WTC11 (cell line): ENCODE measurements at regions not wholly inside any gene's neighbourhood (a gene's known extent, or its start where the extent isn't known, plus 50 kb on each side); places are given as distances from the start of the nearest gene placed in this dataset.

Experiments
- ATAC-seq: fragments of 200-7000 bp; cut with Tn5 transposase; 2 replicates; pipeline ENCODE4 v1.10.0; 2021; ENCODE audit warnings: mild to moderate bottlenecking, moderate library complexity
- CTCF ChIA-PET: fragments of 300-600 bp; sonication (Branson Sonifier 250); formaldehyde crosslinking; loops from one replicate; lab custom pipeline; 2021; ENCODE audit warnings: antibody characterized with exemption; lab: Charles Lee
- POLR2A ChIA-PET: fragments of 350-600 bp; sonication (Branson Sonifier 250); formaldehyde crosslinking; loops from one replicate; lab custom pipeline; 2021; ENCODE audit warnings: antibody characterized with exemption; lab: Charles Lee
- DNase-seq: peaks from one replicate; pipeline ENCODE4 v3.0.0; 2021; ENCODE audit warnings: low spot score
- H3K27ac Mint-ChIP-seq: 2 replicates; pipeline ENCODE4 v1.8.0; 2021; ENCODE audit warnings: mixed read lengths
- H3K27me3 Mint-ChIP-seq: 2 replicates; pipeline ENCODE4 v1.8.0; 2021; ENCODE audit warnings: low read depth, mild to moderate bottlenecking, moderate library complexity, mixed read lengths
- H3K36me3 Mint-ChIP-seq: 2 replicates; pipeline ENCODE4 v1.8.0; 2021; ENCODE audit warnings: mixed read lengths
- H3K4me1 Mint-ChIP-seq: 2 replicates; pipeline ENCODE4 v1.8.0; 2022; ENCODE audit warnings: mixed read lengths
- H3K4me3 Mint-ChIP-seq: 2 replicates; pipeline ENCODE4 v1.8.0; 2021; ENCODE audit warnings: mild to moderate bottlenecking, moderate library complexity, mixed read lengths
- H3K9me3 Mint-ChIP-seq: 2 replicates; pipeline ENCODE4 v1.8.0; 2021; ENCODE audit warnings: mixed read lengths
- ATF1 ChIP-seq: sonication (generic); formaldehyde crosslinking; IDR thresholded peaks from 2 replicates; pipeline ENCODE4 v1.8.1; 2023; ENCODE audit warnings: mild to moderate bottlenecking, moderate library complexity, missing genetic modification reagents
- ELF4 ChIP-seq: sonication (generic); formaldehyde crosslinking; IDR thresholded peaks from 2 replicates; pipeline ENCODE4 v1.8.1; 2022; ENCODE audit warnings: low read depth, mild to moderate bottlenecking, moderate library complexity, missing genetic modification reagents
- FOXK1 ChIP-seq: sonication (generic); formaldehyde crosslinking; IDR thresholded peaks from 2 replicates; pipeline ENCODE4 v1.8.0; 2022; ENCODE audit warnings: mild to moderate bottlenecking, moderate library complexity, missing genetic modification reagents
- GRHL2 ChIP-seq: fragments of 250-450 bp; sonication (Bioruptor Pico); IDR thresholded peaks from 2 replicates; pipeline ENCODE4 v1.8.0; 2022; ENCODE audit warnings: mild to moderate bottlenecking, moderate library complexity; ENCODE audit not compliant: insufficient replicate concordance, severe bottlenecking
- TCF7 ChIP-seq: sonication (generic); formaldehyde crosslinking; IDR thresholded peaks from 2 replicates; pipeline ENCODE4 v1.8.0; 2022; ENCODE audit warnings: mild to moderate bottlenecking, low read depth, missing genetic modification reagents, moderate library complexity
- ZNF317 ChIP-seq: sonication (generic); formaldehyde crosslinking; IDR thresholded peaks from 2 replicates; pipeline ENCODE4 v1.8.1; 2023; ENCODE audit warnings: low read depth, mild to moderate bottlenecking, moderate library complexity, missing genetic modification reagents, borderline replicate concordance
- TF ChIP-seq, protein P1 (sequence below): sonication (generic); formaldehyde crosslinking; IDR thresholded peaks from 2 replicates; pipeline ENCODE4 v1.8.0; 2022; ENCODE audit warnings: mild to moderate bottlenecking, missing genetic modification reagents
- TF ChIP-seq, protein P2 (sequence below): sonication (generic); formaldehyde crosslinking; IDR thresholded peaks from 2 replicates; pipeline ENCODE4 v1.8.1; 2023; ENCODE audit warnings: mild to moderate bottlenecking, missing genetic modification reagents
- TF ChIP-seq, protein P3 (sequence below): fragments of 250-450 bp; sonication (Bioruptor Pico); IDR thresholded peaks from 2 replicates; pipeline ENCODE4 v1.9.0; 2021; ENCODE audit warnings: mild to moderate bottlenecking
- TF ChIP-seq, protein P4 (sequence below): sonication (generic); formaldehyde crosslinking; IDR thresholded peaks from 2 replicates; pipeline ENCODE4 v1.8.1; 2022; ENCODE audit warnings: mild to moderate bottlenecking, moderate library complexity, missing genetic modification reagents
- TF ChIP-seq, protein P5 (sequence below): sonication (generic); formaldehyde crosslinking; IDR thresholded peaks from 2 replicates; pipeline ENCODE4 v1.8.1; 2022; ENCODE audit warnings: missing genetic modification reagents, borderline replicate concordance
- TF ChIP-seq, protein P6 (sequence below): fragments of 200-600 bp; IDR thresholded peaks from 2 replicates; pipeline ENCODE4 v1.8.0; 2022; ENCODE audit warnings: antibody characterized with exemption

DNA sequence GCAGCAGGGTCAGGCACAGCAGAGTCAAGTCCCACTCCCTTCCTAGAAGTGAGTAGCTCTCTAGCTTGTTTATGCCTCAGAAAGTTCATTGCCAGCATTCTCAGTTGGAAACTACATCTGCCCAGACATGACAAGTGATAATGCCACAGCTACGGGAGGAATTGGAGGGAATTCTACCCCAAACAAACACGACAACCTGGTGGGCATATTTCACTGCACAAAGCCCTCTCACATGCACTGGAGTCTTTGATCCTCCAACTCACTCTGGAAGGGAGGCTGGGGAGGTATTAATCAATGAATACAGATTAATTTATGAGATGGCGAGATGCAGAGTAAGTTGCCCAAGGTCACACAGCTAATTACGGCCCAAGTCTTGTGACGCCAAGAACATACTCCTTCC, 126.0 kb upstream of the MGMT start:
- H3K27ac Mint-ChIP-seq = no peak overlapping the region
- H3K27me3 Mint-ChIP-seq = no peaks in the 10 kb centered on the region
- TF ChIP-seq FOXK1 (CRISPR knock-in tag) = no peak
- TF ChIP-seq, protein P1, sequence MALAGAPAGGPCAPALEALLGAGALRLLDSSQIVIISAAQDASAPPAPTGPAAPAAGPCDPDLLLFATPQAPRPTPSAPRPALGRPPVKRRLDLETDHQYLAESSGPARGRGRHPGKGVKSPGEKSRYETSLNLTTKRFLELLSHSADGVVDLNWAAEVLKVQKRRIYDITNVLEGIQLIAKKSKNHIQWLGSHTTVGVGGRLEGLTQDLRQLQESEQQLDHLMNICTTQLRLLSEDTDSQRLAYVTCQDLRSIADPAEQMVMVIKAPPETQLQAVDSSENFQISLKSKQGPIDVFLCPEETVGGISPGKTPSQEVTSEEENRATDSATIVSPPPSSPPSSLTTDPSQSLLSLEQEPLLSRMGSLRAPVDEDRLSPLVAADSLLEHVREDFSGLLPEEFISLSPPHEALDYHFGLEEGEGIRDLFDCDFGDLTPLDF (CRISPR knock-in tag) = no peak
- TF ChIP-seq ATF1 (CRISPR knock-in tag) = no peak
- no peak for TF ChIP-seq GRHL2 (CRISPR knock-in tag)
- TF ChIP-seq, protein P2, sequence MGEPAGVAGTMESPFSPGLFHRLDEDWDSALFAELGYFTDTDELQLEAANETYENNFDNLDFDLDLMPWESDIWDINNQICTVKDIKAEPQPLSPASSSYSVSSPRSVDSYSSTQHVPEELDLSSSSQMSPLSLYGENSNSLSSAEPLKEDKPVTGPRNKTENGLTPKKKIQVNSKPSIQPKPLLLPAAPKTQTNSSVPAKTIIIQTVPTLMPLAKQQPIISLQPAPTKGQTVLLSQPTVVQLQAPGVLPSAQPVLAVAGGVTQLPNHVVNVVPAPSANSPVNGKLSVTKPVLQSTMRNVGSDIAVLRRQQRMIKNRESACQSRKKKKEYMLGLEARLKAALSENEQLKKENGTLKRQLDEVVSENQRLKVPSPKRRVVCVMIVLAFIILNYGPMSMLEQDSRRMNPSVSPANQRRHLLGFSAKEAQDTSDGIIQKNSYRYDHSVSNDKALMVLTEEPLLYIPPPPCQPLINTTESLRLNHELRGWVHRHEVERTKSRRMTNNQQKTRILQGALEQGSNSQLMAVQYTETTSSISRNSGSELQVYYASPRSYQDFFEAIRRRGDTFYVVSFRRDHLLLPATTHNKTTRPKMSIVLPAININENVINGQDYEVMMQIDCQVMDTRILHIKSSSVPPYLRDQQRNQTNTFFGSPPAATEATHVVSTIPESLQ = no peak
- no peak for TF ChIP-seq ZNF317 (CRISPR knock-in tag)
- TF ChIP-seq, protein P3, sequence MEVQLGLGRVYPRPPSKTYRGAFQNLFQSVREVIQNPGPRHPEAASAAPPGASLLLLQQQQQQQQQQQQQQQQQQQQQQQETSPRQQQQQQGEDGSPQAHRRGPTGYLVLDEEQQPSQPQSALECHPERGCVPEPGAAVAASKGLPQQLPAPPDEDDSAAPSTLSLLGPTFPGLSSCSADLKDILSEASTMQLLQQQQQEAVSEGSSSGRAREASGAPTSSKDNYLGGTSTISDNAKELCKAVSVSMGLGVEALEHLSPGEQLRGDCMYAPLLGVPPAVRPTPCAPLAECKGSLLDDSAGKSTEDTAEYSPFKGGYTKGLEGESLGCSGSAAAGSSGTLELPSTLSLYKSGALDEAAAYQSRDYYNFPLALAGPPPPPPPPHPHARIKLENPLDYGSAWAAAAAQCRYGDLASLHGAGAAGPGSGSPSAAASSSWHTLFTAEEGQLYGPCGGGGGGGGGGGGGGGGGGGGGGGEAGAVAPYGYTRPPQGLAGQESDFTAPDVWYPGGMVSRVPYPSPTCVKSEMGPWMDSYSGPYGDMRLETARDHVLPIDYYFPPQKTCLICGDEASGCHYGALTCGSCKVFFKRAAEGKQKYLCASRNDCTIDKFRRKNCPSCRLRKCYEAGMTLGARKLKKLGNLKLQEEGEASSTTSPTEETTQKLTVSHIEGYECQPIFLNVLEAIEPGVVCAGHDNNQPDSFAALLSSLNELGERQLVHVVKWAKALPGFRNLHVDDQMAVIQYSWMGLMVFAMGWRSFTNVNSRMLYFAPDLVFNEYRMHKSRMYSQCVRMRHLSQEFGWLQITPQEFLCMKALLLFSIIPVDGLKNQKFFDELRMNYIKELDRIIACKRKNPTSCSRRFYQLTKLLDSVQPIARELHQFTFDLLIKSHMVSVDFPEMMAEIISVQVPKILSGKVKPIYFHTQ = no peak
- no peak for TF ChIP-seq ELF4 (CRISPR knock-in tag)
- no peaks in the 10 kb centered on the region for H3K36me3 Mint-ChIP-seq
- peaks cover 7% of the 10 kb centered on the region for H3K4me1 Mint-ChIP-seq
- no peaks in the 10 kb centered on the region for H3K9me3 Mint-ChIP-seq
- no peak overlapping the region for H3K4me3 Mint-ChIP-seq
- POLR2A ChIA-PET = no interaction called here
- CTCF ChIA-PET = no interaction called here
- ATAC-seq = no peak
- DNase-seq = no peak

DNA sequence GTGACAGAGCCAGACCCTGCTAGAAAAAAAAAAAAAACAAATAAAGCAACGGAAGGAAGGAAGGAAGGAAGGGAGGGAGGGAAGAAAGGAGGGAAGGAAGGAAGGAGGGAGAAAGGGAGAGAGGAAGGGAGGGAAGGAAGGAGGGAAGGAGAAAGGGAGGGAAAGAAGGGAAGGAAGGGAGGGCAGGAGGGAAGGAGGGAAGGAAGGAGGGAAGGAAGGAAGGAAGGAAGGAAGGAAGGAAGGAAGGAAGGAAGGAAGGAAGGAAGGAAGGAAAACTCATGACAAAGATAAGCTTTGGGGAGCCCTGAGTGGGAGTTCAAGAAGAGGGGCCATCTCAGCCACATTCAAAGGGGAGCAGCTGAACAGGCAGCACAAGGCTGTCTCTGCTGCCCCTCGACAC, 124.7 kb upstream of the MGMT start:
- Mint-ChIP-seq H3K4me1 (peaks cover 7% of the 10 kb centered on the region), H3K27ac (no peak overlapping the region), H3K36me3 (no peaks in the 10 kb centered on the region), H3K4me3 (no peak overlapping the region), H3K27me3 (no peaks in the 10 kb centered on the region), H3K9me3 (no peaks in the 10 kb centered on the region)
- ATAC-seq (no peak), DNase-seq (no peak)
- ChIA-PET POLR2A (no interaction called here), CTCF (no interaction called here)
- TF ChIP-seq ELF4 (CRISPR knock-in tag) (no peak), ZNF317 (CRISPR knock-in tag) (no peak)
- TF ChIP-seq, protein P4, sequence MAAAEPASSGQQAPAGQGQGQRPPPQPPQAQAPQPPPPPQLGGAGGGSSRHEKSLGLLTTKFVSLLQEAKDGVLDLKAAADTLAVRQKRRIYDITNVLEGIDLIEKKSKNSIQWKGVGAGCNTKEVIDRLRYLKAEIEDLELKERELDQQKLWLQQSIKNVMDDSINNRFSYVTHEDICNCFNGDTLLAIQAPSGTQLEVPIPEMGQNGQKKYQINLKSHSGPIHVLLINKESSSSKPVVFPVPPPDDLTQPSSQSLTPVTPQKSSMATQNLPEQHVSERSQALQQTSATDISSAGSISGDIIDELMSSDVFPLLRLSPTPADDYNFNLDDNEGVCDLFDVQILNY (CRISPR knock-in tag) = no peak
- TF ChIP-seq, protein P5, sequence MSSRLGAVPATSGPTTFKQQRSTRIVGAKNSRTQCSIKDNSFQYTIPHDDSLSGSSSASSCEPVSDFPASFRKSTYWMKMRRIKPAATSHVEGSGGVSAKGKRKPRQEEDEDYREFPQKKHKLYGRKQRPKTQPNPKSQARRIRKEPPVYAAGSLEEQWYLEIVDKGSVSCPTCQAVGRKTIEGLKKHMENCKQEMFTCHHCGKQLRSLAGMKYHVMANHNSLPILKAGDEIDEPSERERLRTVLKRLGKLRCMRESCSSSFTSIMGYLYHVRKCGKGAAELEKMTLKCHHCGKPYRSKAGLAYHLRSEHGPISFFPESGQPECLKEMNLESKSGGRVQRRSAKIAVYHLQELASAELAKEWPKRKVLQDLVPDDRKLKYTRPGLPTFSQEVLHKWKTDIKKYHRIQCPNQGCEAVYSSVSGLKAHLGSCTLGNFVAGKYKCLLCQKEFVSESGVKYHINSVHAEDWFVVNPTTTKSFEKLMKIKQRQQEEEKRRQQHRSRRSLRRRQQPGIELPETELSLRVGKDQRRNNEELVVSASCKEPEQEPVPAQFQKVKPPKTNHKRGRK (CRISPR knock-in tag) = 0 out of 2 replicates have a peak, but pooled peaks have one; percentile 44
- TF ChIP-seq, protein P1 (CRISPR knock-in tag) = no peak

DNA sequence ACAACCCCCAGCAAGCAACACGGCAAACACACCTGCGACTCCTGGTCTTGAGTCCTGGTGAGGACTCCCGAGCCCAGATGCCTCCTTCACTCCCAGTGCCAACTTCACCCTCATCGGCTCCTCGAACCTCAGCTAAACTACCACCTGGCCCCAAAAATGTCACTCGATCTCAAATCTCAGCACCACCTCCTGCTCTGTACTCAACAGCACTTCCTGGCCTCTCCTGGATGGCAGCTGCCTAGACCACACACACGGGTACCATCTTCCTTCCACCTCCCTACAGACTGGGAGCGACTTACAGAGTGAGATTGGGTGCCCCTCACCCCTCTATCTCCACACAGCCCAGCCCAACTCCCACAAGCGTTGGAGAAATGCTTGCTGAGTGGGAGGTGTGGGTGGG, 123.9 kb upstream of the MGMT start:
- Mint-ChIP-seq H3K27me3 (no peaks in the 10 kb centered on the region), H3K4me3 (no peak overlapping the region), H3K36me3 (no peaks in the 10 kb centered on the region), H3K4me1 (peaks cover 7% of the 10 kb centered on the region), H3K9me3 (no peaks in the 10 kb centered on the region), H3K27ac (no peak overlapping the region)
- DNase-seq (no peak), ATAC-seq (no peak)
- TF ChIP-seq, protein P6, sequence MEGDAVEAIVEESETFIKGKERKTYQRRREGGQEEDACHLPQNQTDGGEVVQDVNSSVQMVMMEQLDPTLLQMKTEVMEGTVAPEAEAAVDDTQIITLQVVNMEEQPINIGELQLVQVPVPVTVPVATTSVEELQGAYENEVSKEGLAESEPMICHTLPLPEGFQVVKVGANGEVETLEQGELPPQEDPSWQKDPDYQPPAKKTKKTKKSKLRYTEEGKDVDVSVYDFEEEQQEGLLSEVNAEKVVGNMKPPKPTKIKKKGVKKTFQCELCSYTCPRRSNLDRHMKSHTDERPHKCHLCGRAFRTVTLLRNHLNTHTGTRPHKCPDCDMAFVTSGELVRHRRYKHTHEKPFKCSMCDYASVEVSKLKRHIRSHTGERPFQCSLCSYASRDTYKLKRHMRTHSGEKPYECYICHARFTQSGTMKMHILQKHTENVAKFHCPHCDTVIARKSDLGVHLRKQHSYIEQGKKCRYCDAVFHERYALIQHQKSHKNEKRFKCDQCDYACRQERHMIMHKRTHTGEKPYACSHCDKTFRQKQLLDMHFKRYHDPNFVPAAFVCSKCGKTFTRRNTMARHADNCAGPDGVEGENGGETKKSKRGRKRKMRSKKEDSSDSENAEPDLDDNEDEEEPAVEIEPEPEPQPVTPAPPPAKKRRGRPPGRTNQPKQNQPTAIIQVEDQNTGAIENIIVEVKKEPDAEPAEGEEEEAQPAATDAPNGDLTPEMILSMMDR = no peak
- TF ChIP-seq TCF7 (CRISPR knock-in tag) = no peak
- CTCF ChIA-PET = no interaction called here
- POLR2A ChIA-PET = no interaction called here
